ENCODE measurements at regions not wholly inside any gene's neighbourhood (a gene's known extent, or its start where the extent isn't known, plus 50 kb on each side); places are given as distances from the start of the nearest gene placed in this dataset.

GRCh38 chr18:56139372-56139771 lies 499.0 kb downstream of the TXNL1 start:
- H2AFZ ChIP-seq (ENCODE audit: low read depth, low read length), result no peak overlapping the region
- no peaks in the 10 kb centered on the region for H3K9me3 ChIP-seq (replicated peaks; ENCODE audit: control insufficient read depth, insufficient read depth, low read depth, low read length)

DNA sequence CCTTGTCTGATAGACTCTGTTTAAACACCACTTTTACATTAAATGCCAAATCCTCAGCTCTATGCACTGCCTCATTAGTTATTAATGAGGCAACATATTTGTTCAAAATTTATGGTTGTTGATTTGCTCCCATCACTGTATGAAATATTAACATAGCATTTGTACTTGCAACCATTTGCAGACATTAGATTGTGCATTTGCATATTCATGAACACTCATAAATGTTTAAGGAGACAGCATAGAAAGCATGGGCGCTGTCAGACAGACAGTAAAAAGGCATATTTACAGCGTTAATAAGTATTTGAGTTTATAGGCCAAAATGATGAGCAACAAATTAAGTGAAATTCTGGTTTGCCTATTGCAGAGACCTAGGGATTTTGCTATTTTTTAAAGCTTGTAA lies 502.3 kb downstream of the TXNL1 start:
- BruUV-seq (replicated peaks), result no TSS peak
- Histone ChIP-seq H3K79me2 (ENCODE audit: control insufficient read depth, insufficient read depth, low read length) (no peaks in the 10 kb centered on the region), H3K36me3 (ENCODE audit: control insufficient read depth, insufficient read depth, low read length) (no peaks in the 10 kb centered on the region), H3K4me1 (replicated peaks in 1 of 2; ENCODE audit: control insufficient read depth in 2 of 2, insufficient read depth in 2 of 2, low read length in 2 of 2) (no peaks in the 10 kb centered on the region), H3K27ac (ENCODE audit: extremely low read depth, low read depth, low read length) (no peak overlapping the region), H4K20me1 (replicated peaks; ENCODE audit: control insufficient read depth, insufficient read depth, low read length) (no peaks in the 10 kb centered on the region), H3K9ac (ENCODE audit: insufficient read depth in 1 of 2, low read depth in 2 of 2, low read length in 2 of 2) (no peak overlapping the region), H3K9me1 (ENCODE audit: control insufficient read depth, insufficient read depth, low read length) (no peaks in the 10 kb centered on the region), H3K9me3 (replicated peaks; ENCODE audit: control insufficient read depth, insufficient read depth, low read depth, low read length) (no peaks in the 10 kb centered on the region), H3K27me3 (ENCODE audit: control insufficient read depth in 2 of 2, insufficient read depth in 2 of 2, low read length in 2 of 2) (no peaks in the 10 kb centered on the region), H3K4me2 (ENCODE audit: insufficient read depth, low read length) (no peak overlapping the region), H3K4me3 (no peak overlapping the region), H2AFZ (ENCODE audit: low read depth, low read length) (no peak overlapping the region)
- in situ Hi-C loops (cut with MboI) (no loop called here), intact Hi-C loops (cut with micrococcal nuclease) (no loop called here)
- POLR2A ChIA-PET, result no interaction called here
- 0% methylated on average over 2 of the region's 2 CpGs for WGBS (ENCODE audit: insufficient coverage, low coverage, missing lambda C conversion rate)
- FAIRE-seq, result no peak
- ATAC-seq, result no peak
- DNase-seq (ENCODE audit: extremely low read depth in 1 of 4, low spot score in 3 of 4), result no peak
- CTCF ChIA-PET (ENCODE audit: low intra/inter-chr PET ratio), result no interaction called here
- TF ChIP-seq ZNF318 (IDR thresholded peaks at IDR 0.05; ENCODE audit: borderline replicate concordance in 1 of 2, low read depth in 1 of 2), result no peak
- TF ChIP-seq, protein P1, sequence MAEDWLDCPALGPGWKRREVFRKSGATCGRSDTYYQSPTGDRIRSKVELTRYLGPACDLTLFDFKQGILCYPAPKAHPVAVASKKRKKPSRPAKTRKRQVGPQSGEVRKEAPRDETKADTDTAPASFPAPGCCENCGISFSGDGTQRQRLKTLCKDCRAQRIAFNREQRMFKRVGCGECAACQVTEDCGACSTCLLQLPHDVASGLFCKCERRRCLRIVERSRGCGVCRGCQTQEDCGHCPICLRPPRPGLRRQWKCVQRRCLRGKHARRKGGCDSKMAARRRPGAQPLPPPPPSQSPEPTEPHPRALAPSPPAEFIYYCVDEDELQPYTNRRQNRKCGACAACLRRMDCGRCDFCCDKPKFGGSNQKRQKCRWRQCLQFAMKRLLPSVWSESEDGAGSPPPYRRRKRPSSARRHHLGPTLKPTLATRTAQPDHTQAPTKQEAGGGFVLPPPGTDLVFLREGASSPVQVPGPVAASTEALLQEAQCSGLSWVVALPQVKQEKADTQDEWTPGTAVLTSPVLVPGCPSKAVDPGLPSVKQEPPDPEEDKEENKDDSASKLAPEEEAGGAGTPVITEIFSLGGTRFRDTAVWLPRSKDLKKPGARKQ (CRISPR knock-in tag; IDR thresholded peaks at IDR 0.05), result no peak
- no peak for TF ChIP-seq ZNF589 (CRISPR knock-in tag; IDR thresholded peaks at IDR 0.05; ENCODE audit: low read depth)
- no peak for TF ChIP-seq MECOM (CRISPR knock-in tag; IDR thresholded peaks at IDR 0.05)
- no peak for TF ChIP-seq ZNF232 (CRISPR knock-in tag; IDR thresholded peaks at IDR 0.05)
- TF ChIP-seq CBFB (CRISPR knock-in tag; IDR thresholded peaks at IDR 0.05), result no peak
- TF ChIP-seq XRCC3 (IDR thresholded peaks at IDR 0.05), result no peak

More at GRCh38 chr18:56139372-56139771, 499.0 kb downstream of the TXNL1 start:
- no peaks in the 10 kb centered on the region for H3K9me1 ChIP-seq (ENCODE audit: control insufficient read depth, insufficient read depth, low read length)
- H3K79me2 ChIP-seq (ENCODE audit: control insufficient read depth, insufficient read depth, low read length), result no peaks in the 10 kb centered on the region
- H3K9ac ChIP-seq (ENCODE audit: insufficient read depth in 1 of 2, low read depth in 2 of 2, low read length in 2 of 2), result no peak overlapping the region
- no peak overlapping the region for H3K4me2 ChIP-seq (ENCODE audit: insufficient read depth, low read length)
- H4K20me1 ChIP-seq (replicated peaks; ENCODE audit: control insufficient read depth, insufficient read depth, low read length), result no peaks in the 10 kb centered on the region
- ChIA-PET CTCF (ENCODE audit: low intra/inter-chr PET ratio) (no interaction called here), POLR2A (no interaction called here)
- no peak for TF ChIP-seq BMI1 (IDR thresholded peaks at IDR 0.05; ENCODE audit: low read length)
- H3K36me3 ChIP-seq (ENCODE audit: control insufficient read depth, insufficient read depth, low read length), result no peaks in the 10 kb centered on the region
- in situ Hi-C loops (cut with MboI), result no loop called here
- H3K4me3 ChIP-seq, result no peak overlapping the region
- no peaks in the 10 kb centered on the region for H3K27me3 ChIP-seq (ENCODE audit: control insufficient read depth in 2 of 2, insufficient read depth in 2 of 2, low read length in 2 of 2)
- intact Hi-C loops (cut with micrococcal nuclease), result no loop called here
- H3K27ac ChIP-seq (ENCODE audit: extremely low read depth, low read depth, low read length), result no peak overlapping the region
- no peak for ATAC-seq
- no TSS peak for BruUV-seq (replicated peaks)
- H3K4me1 ChIP-seq (replicated peaks in 1 of 2; ENCODE audit: control insufficient read depth in 2 of 2, insufficient read depth in 2 of 2, low read length in 2 of 2), result no peaks in the 10 kb centered on the region
- no peak for FAIRE-seq
- DNase-seq (ENCODE audit: extremely low read depth in 1 of 4, low spot score in 3 of 4), result no peak
